Fibroblast of lung (primary cell): ENCODE measurements at regions not wholly inside any gene's neighbourhood (a gene's known extent, or its start where the extent isn't known, plus 50 kb on each side); places are given as distances from the start of the nearest gene placed in this dataset.

ENCODE experiments used
- DNase-seq, 2 donors: peaks; one replicate each; pipeline versions ENCODE4 v3.0.0 to v3.0.0-alpha.2; 2010; ENCODE audit warnings: low read depth in 2 of 2
- H2AFZ ChIP-seq: 2 replicates; pipeline ENCODE4 v1.5.1; 2012; ENCODE audit warnings: low read length, control low read depth, inconsistent platforms
- H3K27ac ChIP-seq: 2 replicates; pipeline ENCODE4 v1.5.1; 2011; ENCODE audit warnings: low read length, control low read depth; ENCODE audit not compliant: insufficient read depth
- H3K27me3 ChIP-seq: 2 replicates; pipeline ENCODE4 v1.5.1; 2011; ENCODE audit warnings: mild to moderate bottlenecking, low read length; ENCODE audit not compliant: control insufficient read depth, insufficient read depth
- H3K36me3 ChIP-seq: 2 replicates; pipeline ENCODE4 v1.5.1; 2011; ENCODE audit warnings: low read length; ENCODE audit not compliant: control insufficient read depth, insufficient read depth
- H3K4me1 ChIP-seq: 2 replicates; pipeline ENCODE4 v1.5.1; 2011; ENCODE audit warnings: low read length; ENCODE audit not compliant: control insufficient read depth, insufficient read depth; ENCODE audit errors: extremely low read depth
- H3K4me2 ChIP-seq: 2 replicates; pipeline ENCODE4 v1.5.1; 2011; ENCODE audit warnings: low read length, control low read depth; ENCODE audit not compliant: insufficient read depth; ENCODE audit errors: extremely low read depth
- H3K4me3 ChIP-seq, 4 experiments: fragments of 200-600 bp in 1 of 4; sonication (generic) in 1 of 4; replicated peaks in 1 of 4; 2 replicates each; pipeline ENCODE4 v1.5.1; 2011 to 2016; ENCODE audit warnings: low read length in 4 of 4, low read depth in 3 of 4, mild to moderate bottlenecking in 3 of 4, control low read depth in 2 of 4, inconsistent platforms in 1 of 4, mixed read lengths in 1 of 4; ENCODE audit not compliant: insufficient read depth in 1 of 4; ENCODE audit errors: control extremely low read depth in 1 of 4
- H3K79me2 ChIP-seq: 2 replicates; pipeline ENCODE4 v1.5.1; 2012; ENCODE audit warnings: mild to moderate bottlenecking, low read length, inconsistent platforms; ENCODE audit not compliant: control insufficient read depth, insufficient read depth
- H3K9ac ChIP-seq: 2 replicates; pipeline ENCODE4 v1.5.1; 2011; ENCODE audit warnings: mild to moderate bottlenecking, low read length, control low read depth; ENCODE audit not compliant: insufficient read depth
- H3K9me3 ChIP-seq: 2 replicates; pipeline ENCODE4 v1.5.1; 2012; ENCODE audit warnings: low read depth, low read length; ENCODE audit not compliant: control insufficient read depth, insufficient read depth
- H4K20me1 ChIP-seq: 2 replicates; pipeline ENCODE4 v1.5.1; 2011; ENCODE audit warnings: low read length; ENCODE audit not compliant: control insufficient read depth, insufficient read depth; ENCODE audit errors: extremely low read depth
- EZH2 ChIP-seq: IDR thresholded peaks from 2 replicates; pipeline ENCODE4 v1.5.1; 2012; ENCODE audit warnings: low read length, control low read depth, mild to moderate bottlenecking; ENCODE audit errors: missing control alignments
- TF ChIP-seq, protein P1 (sequence below), 2 donors: IDR thresholded peaks in 1 of 2; conservative IDR thresholded peaks in 1 of 2; 1 replicate in 1 of 2; 2 replicates in 1 of 2; pipeline ENCODE4 v1.5.1; 2011 to 2012; ENCODE audit warnings: low read length in 2 of 2, control low read depth in 1 of 2, inconsistent platforms in 1 of 2, low read depth in 1 of 2, mild to moderate bottlenecking in 1 of 2

DNA sequence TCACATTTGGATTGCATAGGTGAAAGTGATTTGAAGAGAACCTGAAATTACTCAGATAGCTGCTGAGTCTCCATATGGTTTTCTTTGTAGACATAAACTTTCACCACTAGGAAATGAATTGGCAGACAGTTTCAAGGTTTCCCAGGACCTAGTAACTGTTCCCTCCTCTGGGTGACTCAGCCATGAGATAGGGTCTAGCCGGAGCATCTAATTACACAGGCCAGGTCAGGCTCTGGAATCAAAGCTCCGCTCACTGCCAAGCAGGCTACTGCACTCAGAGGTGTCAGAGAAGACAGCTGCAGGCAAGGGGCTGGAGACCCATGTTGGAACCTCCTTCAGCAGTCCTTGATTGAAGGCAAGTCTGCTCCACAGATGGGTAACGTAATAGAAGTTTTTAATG is 429.2 kb downstream of the TNS1 start:
- Histone ChIP-seq H3K9ac (no peak overlapping the region), H3K4me3 (no peak overlapping the region), H4K20me1 (no peaks in the 10 kb centered on the region), H3K4me2 (no peak overlapping the region), H3K27me3 (no peaks in the 10 kb centered on the region), H2AFZ (no peak overlapping the region), H3K36me3 (no peaks in the 10 kb centered on the region), H3K27ac (no peak overlapping the region), H3K79me2 (no peaks in the 10 kb centered on the region), H3K4me1 (no peaks in the 10 kb centered on the region), H3K9me3 (no peaks in the 10 kb centered on the region)
- peak; percentile 19 to 81 for DNase-seq
- TF ChIP-seq, protein P1, sequence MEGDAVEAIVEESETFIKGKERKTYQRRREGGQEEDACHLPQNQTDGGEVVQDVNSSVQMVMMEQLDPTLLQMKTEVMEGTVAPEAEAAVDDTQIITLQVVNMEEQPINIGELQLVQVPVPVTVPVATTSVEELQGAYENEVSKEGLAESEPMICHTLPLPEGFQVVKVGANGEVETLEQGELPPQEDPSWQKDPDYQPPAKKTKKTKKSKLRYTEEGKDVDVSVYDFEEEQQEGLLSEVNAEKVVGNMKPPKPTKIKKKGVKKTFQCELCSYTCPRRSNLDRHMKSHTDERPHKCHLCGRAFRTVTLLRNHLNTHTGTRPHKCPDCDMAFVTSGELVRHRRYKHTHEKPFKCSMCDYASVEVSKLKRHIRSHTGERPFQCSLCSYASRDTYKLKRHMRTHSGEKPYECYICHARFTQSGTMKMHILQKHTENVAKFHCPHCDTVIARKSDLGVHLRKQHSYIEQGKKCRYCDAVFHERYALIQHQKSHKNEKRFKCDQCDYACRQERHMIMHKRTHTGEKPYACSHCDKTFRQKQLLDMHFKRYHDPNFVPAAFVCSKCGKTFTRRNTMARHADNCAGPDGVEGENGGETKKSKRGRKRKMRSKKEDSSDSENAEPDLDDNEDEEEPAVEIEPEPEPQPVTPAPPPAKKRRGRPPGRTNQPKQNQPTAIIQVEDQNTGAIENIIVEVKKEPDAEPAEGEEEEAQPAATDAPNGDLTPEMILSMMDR (conservative IDR thresholded peaks at IDR 0.05 in 1 of 2, IDR thresholded peaks at IDR 0.05 in 1 of 2; ENCODE audit: low read depth in 1 of 2, low read length in 2 of 2): no peak
- no peak for TF ChIP-seq EZH2

GRCh38 chr2:217570394-217570793 is 432.4 kb downstream of the TNS1 start:
- Histone ChIP-seq H4K20me1 (no peaks in the 10 kb centered on the region), H3K4me2 (no peak overlapping the region), H2AFZ (no peak overlapping the region), H3K9me3 (no peaks in the 10 kb centered on the region), H3K4me3 (no peak overlapping the region), H3K79me2 (no peaks in the 10 kb centered on the region), H3K27me3 (no peaks in the 10 kb centered on the region), H3K9ac (no peak overlapping the region), H3K36me3 (no peaks in the 10 kb centered on the region), H3K4me1 (no peaks in the 10 kb centered on the region), H3K27ac (no peak overlapping the region)
- TF ChIP-seq EZH2: no peak
- TF ChIP-seq, protein P1 (conservative IDR thresholded peaks at IDR 0.05 in 1 of 2, IDR thresholded peaks at IDR 0.05 in 1 of 2; ENCODE audit: low read depth in 1 of 2, low read length in 2 of 2): no peak
- DNase-seq: no peak

- no peak overlapping the region for H2AFZ ChIP-seq
- TF ChIP-seq, protein P1 (conservative IDR thresholded peaks at IDR 0.05 in 1 of 2, IDR thresholded peaks at IDR 0.05 in 1 of 2; ENCODE audit: low read depth in 1 of 2, low read length in 2 of 2): no peak
- no peak for TF ChIP-seq EZH2
- H3K27me3 ChIP-seq: no peaks in the 10 kb centered on the region
- H3K9me3 ChIP-seq: no peaks in the 10 kb centered on the region
- no peak overlapping the region for H3K27ac ChIP-seq
- no peaks in the 10 kb centered on the region for H4K20me1 ChIP-seq
- no peaks in the 10 kb centered on the region for H3K79me2 ChIP-seq
- no peaks in the 10 kb centered on the region for H3K4me1 ChIP-seq
- no peaks in the 10 kb centered on the region for H3K36me3 ChIP-seq
- H3K4me2 ChIP-seq: no peak overlapping the region
- no peak overlapping the region for H3K9ac ChIP-seq
- peak in 1 of 2 donors; percentile 34 for DNase-seq
- H3K4me3 ChIP-seq: no peak overlapping the region
Observed at GRCh38 chr2:217568289-217568971, 434.4 kb downstream of the TNS1 start.
